ENCODE measurements at regions not wholly inside any gene's neighbourhood (a gene's known extent, or its start where the extent isn't known, plus 50 kb on each side); places are given as distances from the start of the nearest gene placed in this dataset.
"Not testable (repeated sequence)": the region's sequence is repeated elsewhere in the genome, so short reads cannot be mapped to it uniquely, and the experiment has no call there.

GRCh38 chr3:162348912-162349311 lies 852.3 kb downstream of the OTOL1 start:
- no peak for DNase-seq

GRCh38 chr3:162353414-162353813 lies 856.8 kb downstream of the OTOL1 start:
- no peak for DNase-seq

- no peak for DNase-seq
These were observed 857.7 kb downstream of the OTOL1 start for GRCh38 chr3:162354356-162354755.

GRCh38 chr3:162365066-162365719 lies 868.6 kb downstream of the OTOL1 start:
- DNase-seq, result no peak

- DNase-seq, result no peak
These were observed 869.7 kb downstream of the OTOL1 start for GRCh38 chr3:162366166-162366766.

- no peak for DNase-seq
These were observed 871.0 kb downstream of the OTOL1 start for GRCh38 chr3:162367429-162368260.

GRCh38 chr3:162368417-162368816 lies 871.8 kb downstream of the OTOL1 start:
- no peak for DNase-seq

GRCh38 chr3:162369306-162369705 lies 872.7 kb downstream of the OTOL1 start:
- DNase-seq, result no peak

GRCh38 chr3:162370141-162370540 lies 873.5 kb downstream of the OTOL1 start:
- DNase-seq, result no peak

- no peak for DNase-seq
These were observed 880.2 kb downstream of the OTOL1 start for GRCh38 chr3:162376761-162377160.

GRCh38 chr3:162377608-162378007 lies 881.0 kb downstream of the OTOL1 start:
- DNase-seq, result no peak

GRCh38 chr3:162385387-162385786 lies 888.8 kb downstream of the OTOL1 start:
- no peak for DNase-seq

- DNase-seq, result no peak
These were observed 894.3 kb downstream of the OTOL1 start for GRCh38 chr3:162390891-162391290.

GRCh38 chr3:162391301-162391700 lies 894.7 kb downstream of the OTOL1 start:
- DNase-seq, result no peak

GRCh38 chr3:162395496-162395895 lies 898.9 kb downstream of the OTOL1 start:
- DNase-seq, result no peak

- DNase-seq, result no peak
These were observed 901.9 kb downstream of the OTOL1 start for GRCh38 chr3:162398554-162398953.

GRCh38 chr3:162400697-162401096 lies 904.1 kb downstream of the OTOL1 start:
- no peak for DNase-seq

GRCh38 chr3:162411556-162411955 lies 914.9 kb downstream of the OTOL1 start:
- DNase-seq, result not testable (repeated sequence)

- no peak for DNase-seq
These were observed 925.1 kb downstream of the OTOL1 start for GRCh38 chr3:162421721-162422120.

GRCh38 chr3:162428192-162428591 lies 931.6 kb downstream of the OTOL1 start:
- DNase-seq, result no peak

GRCh38 chr3:162435750-162436149 lies 939.1 kb downstream of the OTOL1 start:
- no peak for DNase-seq

- DNase-seq, result no peak
These were observed 940.2 kb downstream of the OTOL1 start for GRCh38 chr3:162436826-162437225.

GRCh38 chr3:162437480-162437879 lies 940.9 kb downstream of the OTOL1 start:
- DNase-seq, result no peak

GRCh38 chr3:162441716-162442115 lies 945.1 kb downstream of the OTOL1 start:
- DNase-seq, result no peak

Measured in suppressor macrophage treated with lipopolysaccharide for 4 hours (primary cell).